HG03354 (cell line): ENCODE measurements at regions not wholly inside any gene's neighbourhood (a gene's known extent, or its start where the extent isn't known, plus 50 kb on each side); places are given as distances from the start of the nearest gene placed in this dataset.
"Not testable (repeated sequence)": the region's sequence is repeated elsewhere in the genome, so short reads cannot be mapped to it uniquely, and the experiment has no call there.

Experiments used
- ATAC-seq: cut with Tn5 transposase; IDR thresholded peaks from one replicate; pipeline ENCODE4 v1.9.1; 2021; ENCODE audit warnings: mild to moderate bottlenecking; ENCODE audit not compliant: unreplicated experiment, poor library complexity, severe bottlenecking

- peak; percentile 86 for ATAC-seq
These were observed 108.7 kb upstream of the ATL2 start for GRCh38 chr2:38485734-38486133.

GRCh38 chr2:38484957-38485356 is 107.9 kb upstream of the ATL2 start:
- ATAC-seq = no peak

GRCh38 chr2:38483776-38484501 is 106.9 kb upstream of the ATL2 start:
- ATAC-seq = no peak

GRCh38 chr2:38482710-38483109 is 105.6 kb upstream of the ATL2 start:
- not testable (repeated sequence) for ATAC-seq

- no peak for ATAC-seq
These were observed 103.5 kb upstream of the ATL2 start for GRCh38 chr2:38480617-38481016.

- no peak for ATAC-seq
These were observed 99.9 kb upstream of the ATL2 start for GRCh38 chr2:38477006-38477405.

GRCh38 chr2:38475567-38475881 is 98.5 kb upstream of the ATL2 start:
- no peak for ATAC-seq

GRCh38 chr2:38474715-38475566 is 97.9 kb upstream of the ATL2 start:
- ATAC-seq = no peak

GRCh38 chr2:38474021-38474456 is 97.0 kb upstream of the ATL2 start:
- no peak for ATAC-seq

GRCh38 chr2:38473333-38474005 is 96.4 kb upstream of the ATL2 start:
- ATAC-seq = no peak

- no peak for ATAC-seq
These were observed 93.0 kb upstream of the ATL2 start for GRCh38 chr2:38470115-38470514.

GRCh38 chr2:38467768-38468455 is 90.8 kb upstream of the ATL2 start:
- no peak for ATAC-seq

GRCh38 chr2:38466876-38467767 is 90.0 kb upstream of the ATL2 start:
- no peak for ATAC-seq

GRCh38 chr2:38466409-38466808 is 89.3 kb upstream of the ATL2 start:
- ATAC-seq = no peak

GRCh38 chr2:38465789-38466127 is 88.7 kb upstream of the ATL2 start:
- ATAC-seq = no peak

- ATAC-seq = no peak
These were observed 88.1 kb upstream of the ATL2 start for GRCh38 chr2:38464971-38465788.

GRCh38 chr2:38463752-38464151 is 86.7 kb upstream of the ATL2 start:
- ATAC-seq = no peak

- no peak for ATAC-seq
These were observed 85.1 kb upstream of the ATL2 start for GRCh38 chr2:38462121-38462661.
